ENCODE measurements at regions not wholly inside any gene's neighbourhood (a gene's known extent, or its start where the extent isn't known, plus 50 kb on each side); places are given as distances from the start of the nearest gene placed in this dataset.

DNA sequence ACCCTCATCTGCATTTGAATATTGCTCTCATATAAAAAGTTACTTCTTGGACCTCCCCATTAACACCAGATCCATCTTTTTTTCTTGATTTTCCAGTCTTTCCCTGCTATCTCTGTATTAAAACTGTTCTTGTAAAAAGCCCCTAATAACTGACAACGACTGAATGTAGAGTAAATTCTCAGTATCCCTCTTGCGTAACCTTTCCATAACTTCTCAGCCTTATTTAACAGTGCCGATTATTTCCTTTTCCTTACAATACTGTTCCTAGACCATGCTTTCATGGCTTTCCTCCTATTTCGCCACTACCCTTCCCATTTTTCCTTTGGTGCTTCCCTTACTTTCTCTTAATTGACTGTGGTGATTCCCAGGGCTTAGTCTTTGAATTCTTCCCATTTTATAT lies 348.9 kb upstream of the DSEL start:
- no peak for DNase-seq (ENCODE audit: low spot score)
- TF ChIP-seq CTCF (IDR thresholded peaks at IDR 0.05; ENCODE audit: extremely low read depth, missing control alignments): no peak

DNA sequence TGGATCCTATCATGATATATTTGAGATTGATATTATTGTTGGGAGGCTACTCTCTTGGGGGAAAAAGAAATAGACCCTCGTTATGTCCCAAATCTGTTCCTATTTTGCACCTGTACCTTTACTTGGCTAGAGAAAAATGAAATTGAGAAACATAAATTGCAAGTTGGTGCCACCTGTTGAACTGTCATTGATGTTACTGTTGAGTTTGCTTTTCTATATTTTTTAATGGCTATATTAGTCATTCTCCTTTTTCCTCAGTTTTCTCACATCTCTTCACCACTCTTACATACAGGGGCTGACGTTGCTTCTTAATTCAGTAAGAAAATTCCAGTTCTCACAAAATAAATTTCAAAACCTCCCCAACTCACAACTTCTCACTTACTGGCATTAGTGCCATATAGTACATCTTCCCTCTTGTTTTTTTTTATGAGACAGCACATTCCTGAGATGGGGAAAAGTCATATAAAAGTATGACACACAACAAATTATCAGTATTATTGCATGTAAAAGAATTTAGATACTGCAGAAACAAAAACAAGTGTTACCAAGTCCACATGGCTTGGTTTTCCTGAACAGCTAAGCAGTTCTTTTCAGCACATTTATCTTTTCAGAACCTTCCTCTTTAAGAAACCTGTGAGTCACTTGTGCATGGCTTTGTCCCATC lies 348.3 kb upstream of the DSEL start:
- TF ChIP-seq CTCF (IDR thresholded peaks at IDR 0.05; ENCODE audit: extremely low read depth, missing control alignments): no peak
- no peak for DNase-seq (ENCODE audit: low spot score)

- DNase-seq (ENCODE audit: low spot score): no peak
- no peak for TF ChIP-seq CTCF (IDR thresholded peaks at IDR 0.05; ENCODE audit: extremely low read depth, missing control alignments)
These were observed 345.5 kb upstream of the DSEL start for GRCh38 chr18:67862069-67862468.

DNA sequence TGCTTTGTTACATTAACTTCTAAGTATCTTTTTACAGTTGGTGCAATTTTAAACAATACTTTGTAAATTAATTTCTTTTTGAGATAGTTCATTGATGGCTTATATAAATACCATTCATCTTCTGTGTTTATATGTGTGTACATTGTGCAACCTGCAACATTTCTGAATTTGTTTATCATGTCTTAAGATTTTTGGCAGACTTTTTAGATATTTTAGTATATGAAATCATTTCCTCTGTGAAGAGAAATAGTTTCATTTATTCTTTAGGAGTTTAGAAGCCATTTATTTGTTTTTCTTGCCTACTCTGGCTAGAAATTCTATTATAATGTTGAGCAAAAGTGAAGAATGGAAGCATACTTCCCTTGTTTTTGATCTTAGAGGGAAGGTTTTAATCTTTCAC lies 337.8 kb upstream of the DSEL start:
- no peak for DNase-seq (ENCODE audit: low spot score)
- no peak for TF ChIP-seq CTCF (IDR thresholded peaks at IDR 0.05; ENCODE audit: extremely low read depth, missing control alignments)

GRCh38 chr18:67846422-67847098 lies 330.0 kb upstream of the DSEL start:
- no peak for TF ChIP-seq CTCF (IDR thresholded peaks at IDR 0.05; ENCODE audit: extremely low read depth, missing control alignments)
- DNase-seq (ENCODE audit: low spot score): no peak

DNA sequence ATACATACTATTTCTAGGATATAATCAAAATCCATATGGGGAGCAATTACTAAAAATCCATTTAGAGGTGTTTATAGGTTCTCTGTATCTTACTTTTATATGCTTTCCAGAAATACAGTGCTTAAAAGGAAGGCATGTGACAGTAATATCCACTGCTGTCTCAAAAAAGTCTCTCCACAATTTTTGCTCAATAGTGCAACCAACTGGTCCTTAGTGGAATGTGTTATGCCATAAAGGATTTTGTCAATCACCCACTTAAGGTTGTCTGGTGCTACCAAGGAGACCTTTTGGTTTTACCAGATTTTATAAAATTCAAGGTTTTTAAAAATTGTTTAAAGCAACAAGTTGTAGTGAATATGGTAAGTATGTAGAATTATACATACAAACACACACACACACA lies 328.5 kb upstream of the DSEL start:
- no peak for TF ChIP-seq CTCF (IDR thresholded peaks at IDR 0.05; ENCODE audit: extremely low read depth, missing control alignments)
- DNase-seq (ENCODE audit: low spot score): no peak

GRCh38 chr18:67840379-67840778 lies 323.9 kb upstream of the DSEL start:
- TF ChIP-seq CTCF (IDR thresholded peaks at IDR 0.05; ENCODE audit: extremely low read depth, missing control alignments): no peak
- DNase-seq (ENCODE audit: low spot score): no peak
